Superior temporal gyrus (tissue), 1 donor: ENCODE measurements at regions not wholly inside any gene's neighbourhood (a gene's known extent, or its start where the extent isn't known, plus 50 kb on each side); places are given as distances from the start of the nearest gene placed in this dataset.

Experiments
- DNase-seq: peaks from one replicate; pipeline ENCODE4 v3.0.0-alpha.2; 2016; ENCODE audit errors: extremely low spot score

DNA sequence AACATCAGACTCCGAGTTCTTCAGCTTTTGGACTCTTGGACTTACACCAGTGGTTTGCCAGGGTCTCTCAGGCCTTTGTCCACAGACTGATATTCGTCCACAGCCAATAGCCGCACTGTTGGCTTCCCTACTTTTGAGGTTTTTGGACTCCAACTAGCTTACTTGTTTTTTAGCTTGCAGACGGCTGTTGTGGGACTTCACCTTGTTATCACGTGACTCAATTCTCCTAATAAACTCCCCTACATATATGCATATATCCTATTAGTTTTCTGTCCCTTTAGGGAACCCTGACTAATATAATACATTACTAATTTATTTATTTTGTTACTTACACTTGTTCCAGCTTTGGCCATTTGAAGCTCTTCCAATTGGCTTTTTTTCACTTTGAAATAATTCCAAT lies 311.3 kb downstream of the BMP2 start:
- DNase-seq, result no peak

DNA sequence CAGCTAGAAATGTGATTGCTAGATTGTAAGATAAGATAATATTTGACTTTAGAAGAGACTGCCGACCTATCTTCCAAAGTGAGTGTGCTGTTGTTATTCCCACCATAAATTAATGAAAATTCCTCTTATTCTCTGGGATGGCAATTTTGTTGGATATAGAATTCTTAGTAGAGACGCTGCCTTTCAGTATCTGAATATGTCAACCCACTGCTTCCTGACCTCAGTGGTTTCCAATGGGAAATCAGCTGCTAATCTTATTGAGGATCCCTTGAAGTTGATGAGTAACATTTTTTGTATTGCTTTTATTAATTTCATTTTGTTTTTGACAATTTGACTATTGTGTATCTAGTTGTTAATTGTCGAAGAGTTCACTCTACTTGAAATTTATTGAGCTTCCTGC lies 313.0 kb downstream of the BMP2 start:
- DNase-seq, result no peak

DNA sequence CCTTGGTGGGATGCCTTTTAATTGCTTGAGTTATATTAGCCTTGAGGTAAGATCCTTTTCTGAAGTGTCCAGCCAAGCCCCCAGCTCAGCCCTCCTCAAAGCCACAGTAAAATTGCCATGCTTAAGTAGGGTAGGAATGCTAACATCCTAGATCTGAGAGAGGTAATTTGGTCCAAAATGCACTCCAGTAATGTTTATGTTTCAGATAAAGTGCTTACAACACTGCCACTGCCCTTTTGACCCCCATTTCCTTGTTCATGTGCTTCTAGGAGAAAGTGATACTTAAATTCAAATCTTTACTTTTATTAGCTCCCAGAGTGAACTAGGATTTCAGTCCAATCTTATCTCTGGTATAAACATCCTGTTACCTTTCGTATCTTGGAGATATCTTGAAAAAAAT lies 318.0 kb downstream of the BMP2 start:
- no peak for DNase-seq

DNA sequence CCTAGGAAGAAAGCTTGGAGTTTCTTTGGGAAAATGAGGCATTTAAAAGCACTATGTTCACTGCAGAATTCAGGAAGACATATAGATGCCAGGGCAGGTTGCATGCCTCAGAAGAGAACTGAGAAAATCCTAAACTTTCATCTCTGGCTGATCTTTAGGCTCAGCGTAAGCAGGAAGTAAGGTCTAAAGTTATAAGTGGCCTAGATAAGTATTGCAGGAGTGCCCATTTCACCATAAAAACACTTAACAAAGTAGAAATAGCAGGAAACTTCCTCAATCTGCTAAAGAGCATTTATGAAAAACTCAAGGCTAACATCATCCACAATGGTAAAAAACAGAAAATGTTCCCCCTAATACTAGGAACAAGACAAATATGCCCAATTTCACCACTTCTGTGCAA lies 320.3 kb downstream of the BMP2 start:
- no peak for DNase-seq

DNA sequence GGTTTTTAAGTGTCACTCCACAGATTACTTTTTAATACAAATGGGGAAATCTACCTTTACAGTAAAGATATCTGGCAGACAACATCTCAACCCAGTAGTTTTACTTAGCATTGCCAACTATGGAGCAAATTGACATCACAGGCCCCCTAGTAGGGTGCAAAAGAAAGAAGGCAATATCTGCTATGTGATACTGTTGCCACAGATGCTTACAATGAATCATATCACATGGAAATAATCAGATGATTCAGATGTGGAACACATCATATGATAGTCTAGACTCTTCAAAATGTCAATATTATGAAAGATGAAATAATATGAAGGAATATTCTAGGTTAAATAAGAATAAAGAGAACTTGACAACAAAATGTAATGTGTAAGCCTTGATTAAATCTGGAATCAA lies 322.5 kb downstream of the BMP2 start:
- DNase-seq, result no peak

DNA sequence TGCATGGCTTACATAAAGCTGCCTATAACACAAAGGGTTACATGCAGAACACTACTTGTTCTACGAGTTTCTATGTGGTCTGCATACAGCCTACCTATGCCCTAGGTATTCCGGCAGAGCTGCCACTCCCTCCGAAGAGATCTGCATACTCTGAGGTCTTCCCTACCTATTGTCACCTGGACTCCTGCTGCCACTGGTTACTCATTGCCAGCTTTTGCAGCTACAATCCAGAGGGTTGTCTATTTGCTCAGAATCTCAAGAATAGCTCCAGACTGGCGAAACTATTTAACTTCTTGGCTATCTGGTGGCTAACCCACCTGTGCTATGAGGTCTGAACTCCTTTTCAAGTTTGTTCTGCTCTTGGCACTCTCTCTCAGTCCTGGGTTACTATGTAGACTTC lies 323.3 kb downstream of the BMP2 start:
- DNase-seq, result no peak

DNA sequence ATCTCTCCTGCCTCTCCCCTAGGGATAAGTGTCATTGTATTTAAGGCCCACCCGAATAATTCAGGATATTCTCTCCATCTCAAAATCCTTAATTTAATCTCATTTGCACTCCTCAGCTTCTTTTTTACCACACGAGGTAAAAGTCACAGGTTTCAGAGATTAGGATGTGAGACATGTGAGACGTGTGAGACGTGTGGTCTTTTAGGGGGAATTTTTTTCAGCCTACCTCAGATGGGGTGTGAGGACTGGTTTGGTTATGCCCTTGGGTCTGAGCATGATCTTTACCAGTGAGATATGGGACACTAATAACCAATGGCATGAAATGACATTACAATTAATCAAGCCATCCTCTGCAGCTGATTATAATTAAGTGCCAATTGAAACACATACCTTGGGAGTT lies 324.2 kb downstream of the BMP2 start:
- DNase-seq, result no peak

DNA sequence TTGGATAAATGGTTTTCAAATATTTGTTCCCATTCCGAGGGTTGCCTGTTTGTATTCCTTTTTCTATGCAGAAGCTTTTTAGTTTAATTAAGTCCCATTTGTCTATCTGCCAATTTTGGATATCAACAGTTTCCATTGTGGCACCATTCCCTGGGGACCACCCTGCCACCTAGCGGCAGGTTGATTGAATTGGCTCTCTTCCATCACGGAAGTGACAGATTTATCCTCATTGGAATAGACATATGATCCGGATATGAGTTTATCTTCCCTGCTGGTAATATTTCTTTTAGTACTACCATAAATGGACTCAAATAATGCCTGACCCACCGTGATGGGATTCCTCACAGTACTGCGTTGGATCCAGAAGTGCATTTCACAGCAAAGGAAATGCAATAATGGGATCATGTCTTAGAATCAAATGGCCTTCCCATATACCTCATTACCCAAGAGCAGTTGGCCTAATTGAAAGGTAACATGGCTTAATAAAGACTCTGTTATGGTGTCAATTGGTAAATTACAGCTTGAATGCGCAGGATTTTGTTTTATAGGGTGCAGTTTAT lies 327.0 kb downstream of the BMP2 start:
- DNase-seq, result peak; percentile 69

DNA sequence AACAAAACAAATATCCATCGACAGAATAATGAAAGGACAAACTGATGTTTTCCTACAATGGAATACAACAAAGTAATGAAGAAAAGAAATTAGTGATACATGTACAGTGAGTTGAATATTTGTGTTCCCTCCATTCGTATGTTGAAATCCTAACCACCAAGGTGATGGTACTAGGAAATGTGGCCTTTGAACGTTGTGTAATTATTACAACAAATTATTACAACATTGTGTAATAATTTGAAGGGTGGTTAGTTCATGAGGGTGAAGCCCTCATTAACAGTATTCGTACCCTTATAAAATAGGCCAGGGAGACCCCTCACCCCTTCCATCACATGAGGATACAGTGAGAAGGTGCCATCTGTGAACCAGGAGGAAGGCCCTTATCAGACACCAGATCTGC lies 339.4 kb downstream of the BMP2 start:
- DNase-seq, result no peak

DNA sequence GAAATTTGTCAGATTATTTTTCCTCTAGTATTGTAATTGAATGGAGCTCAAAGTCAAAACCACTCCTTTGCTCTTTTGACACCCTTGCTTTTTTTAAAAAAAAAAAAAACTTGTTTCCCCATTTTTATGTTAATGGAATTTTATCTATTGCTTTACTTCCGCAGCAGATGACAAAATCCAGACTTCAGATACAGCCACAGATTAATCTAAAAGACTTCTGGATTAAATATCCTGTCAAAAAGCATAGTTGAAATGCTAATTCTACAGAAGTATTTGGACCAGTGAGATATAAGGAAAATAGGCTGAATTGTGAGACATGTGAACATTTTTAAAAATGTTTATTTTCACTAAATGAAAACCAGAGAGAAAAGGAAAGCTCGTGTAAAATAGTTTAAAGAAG lies 341.4 kb downstream of the BMP2 start:
- DNase-seq, result no peak

DNA sequence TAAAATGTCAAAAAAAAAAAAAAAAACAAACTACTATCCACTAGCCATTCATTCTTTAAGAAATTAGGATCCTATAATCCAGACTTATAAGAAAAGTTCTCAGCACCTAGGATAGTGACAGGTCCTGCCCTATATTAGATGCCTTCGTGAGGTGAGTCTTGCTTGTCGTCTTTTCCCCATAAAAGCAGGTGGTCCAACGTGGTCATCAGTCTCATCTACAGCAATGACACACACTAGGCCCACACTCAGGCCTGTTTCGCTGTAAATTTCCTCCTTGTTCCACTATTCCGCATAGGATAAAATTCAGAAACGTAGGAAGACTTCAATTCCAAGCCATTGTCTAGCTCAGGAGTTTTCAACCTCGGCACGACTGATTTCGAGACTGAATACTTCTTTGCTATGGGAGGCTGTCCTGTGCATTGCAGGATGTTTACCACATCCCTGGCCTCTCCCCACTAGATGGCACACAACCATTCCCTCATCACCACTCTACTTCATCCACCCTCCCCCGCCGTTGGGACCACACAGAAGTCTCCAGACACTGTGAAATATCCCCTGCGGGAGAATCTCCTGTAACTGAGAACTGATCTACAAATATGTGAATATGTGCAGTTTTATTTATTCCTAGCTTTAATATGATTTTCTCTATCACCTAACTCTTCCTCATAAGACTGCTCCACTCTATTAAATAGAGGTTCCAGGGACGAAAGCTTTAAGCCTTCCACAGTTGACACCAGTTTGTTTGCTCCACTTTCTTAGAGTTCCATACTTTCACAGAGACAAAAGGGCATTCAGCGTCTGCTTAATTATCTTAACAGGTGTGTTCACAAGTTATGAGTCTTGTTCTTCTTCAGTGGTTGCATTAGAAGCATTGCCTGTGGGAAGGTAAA lies 346.3 kb downstream of the BMP2 start:
- DNase-seq, result peak; percentile 56

DNA sequence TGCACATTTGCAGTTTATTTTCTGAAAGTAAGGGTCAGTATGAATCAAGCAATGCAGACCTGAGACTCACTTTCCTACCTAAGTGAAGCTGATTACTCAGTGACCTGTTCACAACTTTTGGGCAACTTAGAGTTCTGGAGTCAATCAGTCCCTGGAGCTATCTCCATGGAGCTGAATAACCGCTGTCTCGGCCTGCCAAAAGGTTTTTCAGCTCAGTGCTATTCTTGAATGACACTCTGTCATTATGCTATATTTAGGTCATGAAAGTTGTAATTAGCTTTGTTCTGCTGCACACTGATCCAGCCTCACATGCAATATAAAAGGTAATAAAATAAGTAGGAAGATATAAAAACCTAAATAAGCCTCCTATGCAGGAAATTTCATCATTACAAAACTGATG lies 356.0 kb downstream of the BMP2 start:
- DNase-seq, result no peak

DNA sequence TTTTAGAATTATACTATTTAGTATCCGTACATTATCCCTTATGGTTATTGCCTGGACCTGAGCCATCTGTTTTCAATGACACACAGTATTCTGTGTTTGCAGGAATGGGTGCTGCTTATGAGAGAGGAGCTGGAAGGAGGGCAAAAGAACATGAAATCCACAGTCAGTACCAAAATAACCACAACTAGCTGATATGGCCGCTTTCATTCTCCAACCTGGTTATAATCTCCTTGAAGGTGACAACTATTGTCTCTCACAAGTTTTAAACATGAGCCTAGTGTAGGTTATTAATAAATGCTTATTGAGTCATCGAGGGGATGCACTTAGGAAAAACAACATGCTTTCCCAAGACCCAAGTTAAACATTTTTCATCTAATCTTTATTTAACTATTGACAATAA lies 356.6 kb downstream of the BMP2 start:
- no peak for DNase-seq

DNA sequence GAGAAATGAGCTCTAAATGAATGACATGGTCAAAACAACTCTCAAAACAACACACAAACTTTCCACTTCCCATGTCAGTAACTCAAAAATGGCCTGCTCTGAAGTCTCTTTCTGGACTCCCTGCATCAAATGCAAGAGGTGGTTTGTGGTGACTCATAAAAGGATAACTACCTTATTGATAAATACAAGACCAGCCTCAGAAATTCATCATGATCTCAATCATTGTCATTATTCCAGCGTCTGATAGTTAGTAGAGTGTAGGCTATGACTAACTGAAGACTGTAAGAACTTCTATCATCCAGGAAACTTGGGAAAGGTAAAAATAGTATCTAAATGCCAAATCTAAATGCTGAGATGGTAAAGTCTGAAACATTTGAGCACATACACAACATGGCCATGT lies 369.4 kb downstream of the BMP2 start:
- DNase-seq, result no peak

DNA sequence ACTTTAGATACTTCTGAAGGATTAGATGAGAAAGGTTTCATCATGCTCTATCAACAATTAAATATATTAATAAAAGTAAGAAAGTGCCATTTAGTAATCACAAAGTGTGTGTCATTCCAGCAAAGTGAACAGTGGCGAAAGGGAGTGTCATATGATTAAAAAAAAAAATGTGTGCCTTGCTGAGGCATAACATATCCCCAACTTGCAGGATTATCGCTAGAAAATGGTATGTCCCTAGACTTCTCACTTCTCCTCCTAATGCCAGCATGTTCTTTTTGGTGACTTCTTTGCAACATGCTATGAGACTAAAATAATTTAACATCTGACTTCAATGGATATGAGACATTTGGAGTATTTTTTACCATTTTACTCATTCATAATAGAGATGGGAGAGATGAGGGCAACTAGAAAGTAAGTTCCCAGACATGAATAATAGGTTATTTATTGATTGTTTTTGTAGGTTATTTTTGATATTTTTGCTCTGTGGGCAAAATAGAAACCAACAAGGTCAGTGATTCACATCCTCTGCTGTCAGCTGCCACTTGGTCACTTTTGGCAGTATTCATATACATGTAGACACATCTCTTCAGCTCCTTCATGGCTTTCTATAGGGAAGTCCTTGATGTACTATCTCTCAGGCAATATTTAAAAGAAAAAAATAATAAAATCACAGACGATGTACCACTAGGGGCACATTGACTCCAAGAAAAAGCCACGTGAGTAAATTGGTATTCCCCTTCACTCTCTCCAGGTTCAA lies 370.1 kb downstream of the BMP2 start:
- DNase-seq, result no peak

DNA sequence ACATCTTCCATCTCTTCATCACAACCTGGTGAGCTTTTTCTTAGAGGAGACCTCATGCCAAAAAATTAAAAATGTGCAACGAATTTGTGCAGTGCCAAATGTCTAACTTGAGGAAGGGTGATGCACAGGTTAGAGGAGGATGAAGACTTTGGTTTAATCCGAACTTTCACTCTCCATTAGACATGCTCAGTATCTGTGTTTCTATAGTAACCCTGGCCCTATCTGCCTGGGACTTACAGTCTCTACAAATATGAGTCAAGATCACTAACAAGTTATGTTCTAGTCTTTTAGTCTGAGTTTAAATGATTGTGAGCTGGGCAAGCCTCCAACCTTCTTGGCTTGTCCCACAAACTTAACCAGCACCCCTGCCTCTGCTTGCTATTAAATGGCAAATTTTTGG lies 377.0 kb downstream of the BMP2 start:
- DNase-seq, result no peak

DNA sequence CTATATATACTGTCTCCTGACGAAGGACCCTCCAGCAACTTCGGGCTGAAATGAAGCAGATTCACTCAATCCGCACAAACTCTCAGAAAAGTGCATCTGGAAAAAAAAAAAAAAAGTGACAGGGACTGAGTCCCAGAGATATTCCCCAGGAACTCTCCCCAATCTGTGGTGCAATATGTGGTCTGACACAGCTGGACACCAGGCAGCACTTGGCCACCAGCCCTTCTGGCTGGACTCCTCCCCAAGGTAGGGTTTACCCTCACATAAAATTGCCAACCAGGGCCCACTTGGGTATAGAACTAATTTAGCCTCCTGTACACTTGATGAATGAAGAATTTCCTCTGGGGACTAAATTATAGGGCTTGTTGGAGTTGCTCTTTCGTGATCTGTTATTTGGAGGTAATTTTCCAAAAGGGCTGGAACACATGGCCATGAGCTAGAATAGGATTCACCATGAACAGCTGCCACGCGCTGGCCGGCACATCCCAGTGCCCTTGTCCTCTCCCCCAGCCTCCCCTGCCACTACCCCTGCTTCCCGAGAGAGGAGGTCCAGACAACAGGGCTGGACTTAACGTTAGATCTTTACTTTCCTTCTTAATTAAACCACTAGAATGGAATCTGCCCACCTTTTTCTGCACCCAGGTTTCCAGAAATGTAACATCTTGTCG lies 379.2 kb downstream of the BMP2 start:
- DNase-seq, result no peak

DNA sequence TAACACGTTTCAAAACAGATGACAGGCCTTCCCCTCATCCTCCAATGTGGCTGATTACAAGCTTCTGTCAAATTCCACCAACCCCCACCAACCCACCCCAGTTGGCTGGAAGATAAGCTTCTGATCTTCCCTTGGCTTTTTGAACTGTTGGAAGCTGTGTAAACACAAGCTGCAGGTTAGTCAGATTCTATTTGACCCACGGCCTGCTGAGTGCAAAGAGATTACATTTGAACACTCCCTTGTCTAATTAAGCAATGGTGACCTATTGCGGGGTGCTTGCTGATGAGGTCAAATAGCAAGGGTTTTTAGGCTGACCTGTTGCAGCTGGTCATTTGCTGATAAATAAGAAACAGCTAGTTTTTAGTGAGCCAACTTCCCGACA lies 379.7 kb downstream of the BMP2 start:
- no peak for DNase-seq

DNA sequence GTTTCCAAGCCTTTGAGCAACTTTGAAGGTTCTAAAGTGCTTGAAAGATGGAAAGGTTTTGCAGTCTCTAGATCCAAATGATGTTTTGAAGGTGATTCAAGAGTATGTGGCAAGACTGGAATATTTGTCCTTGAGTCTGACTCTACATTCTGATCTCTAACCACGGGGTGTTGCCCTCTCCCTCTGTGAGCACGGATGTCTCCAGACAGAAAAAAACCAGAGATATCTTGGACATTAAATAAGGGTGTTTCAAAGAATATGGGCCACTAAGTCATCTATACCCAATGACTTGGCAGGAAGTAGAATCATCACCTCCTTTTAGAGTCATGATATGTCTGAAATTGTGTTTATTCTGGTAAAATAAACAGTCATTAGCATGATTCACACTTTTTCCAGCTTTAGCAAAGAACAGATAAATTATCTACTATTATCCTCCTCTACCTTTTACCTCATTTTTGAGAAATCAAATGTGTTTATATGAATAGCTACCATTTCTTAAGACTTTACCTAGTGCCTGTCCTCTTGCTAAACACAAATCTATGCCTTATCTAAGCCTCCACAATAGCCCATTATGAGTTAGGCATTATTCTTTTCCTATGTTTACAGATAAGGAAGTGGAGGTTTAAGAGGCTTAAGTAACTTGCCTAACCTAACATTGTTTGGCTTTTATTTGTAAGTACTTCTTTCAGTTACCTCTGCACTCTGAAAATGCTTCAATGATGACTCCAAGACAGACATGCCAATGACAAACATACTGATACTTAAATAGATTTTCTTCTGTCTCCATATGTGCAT lies 384.4 kb downstream of the BMP2 start:
- DNase-seq, result no peak

DNA sequence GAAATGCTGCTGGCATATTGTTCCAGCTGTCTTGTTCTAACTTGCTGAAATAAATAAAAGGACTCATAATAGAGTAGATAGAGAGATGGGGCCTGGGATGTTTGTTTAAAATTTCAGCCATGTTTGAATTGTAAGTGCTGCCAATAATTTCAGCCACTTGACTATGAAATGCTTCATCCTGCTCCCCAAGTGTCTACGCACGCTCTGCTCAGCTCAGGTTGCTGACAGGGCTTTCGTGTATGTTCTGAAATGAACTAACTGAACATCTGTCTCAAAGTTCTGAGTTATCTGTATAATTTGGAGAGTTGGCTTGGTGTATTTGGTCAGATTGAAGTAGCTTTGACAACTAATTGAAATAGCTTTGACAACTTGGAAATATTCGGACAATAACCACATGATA lies 387.8 kb downstream of the BMP2 start:
- DNase-seq, result no peak

DNA sequence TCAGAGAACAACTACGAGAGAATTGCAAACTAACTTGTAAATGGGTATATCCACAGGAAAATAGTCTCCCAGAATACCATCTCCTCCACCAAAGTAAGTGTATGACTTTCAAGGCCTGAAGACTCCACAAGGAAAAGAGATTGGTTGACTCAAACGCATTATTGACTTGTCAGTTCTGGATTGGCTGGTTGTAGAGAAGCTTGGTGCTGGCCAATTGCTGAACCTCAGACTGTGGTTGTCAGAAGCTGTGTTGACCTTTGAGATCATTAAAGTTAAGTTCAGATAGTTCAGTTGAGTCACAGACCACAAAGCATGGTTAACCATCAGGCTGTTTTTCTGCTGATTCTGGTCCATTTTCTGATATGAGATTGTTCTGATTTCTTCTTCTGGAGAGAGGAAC lies 388.3 kb downstream of the BMP2 start:
- DNase-seq, result no peak

DNA sequence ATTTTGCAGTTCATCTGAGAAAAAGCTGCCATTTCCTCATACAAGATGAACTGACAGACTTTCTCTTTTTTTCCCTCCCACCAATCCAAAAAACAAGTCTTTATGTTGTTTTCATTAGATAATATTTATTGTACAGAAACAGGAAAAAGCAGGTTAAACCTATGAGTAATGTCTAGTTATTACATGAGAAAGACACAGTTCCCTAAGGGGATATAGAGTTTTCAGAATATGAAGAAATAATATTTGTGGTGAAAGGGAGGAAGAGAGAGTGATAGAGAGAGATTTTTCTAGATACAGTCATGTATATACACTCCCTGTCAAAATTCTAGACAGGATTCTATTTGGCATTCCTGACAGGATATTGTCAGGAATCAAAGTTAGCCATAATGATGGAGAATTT lies 392.4 kb downstream of the BMP2 start:
- no peak for DNase-seq
